ENCODE measurements at regions not wholly inside any gene's neighbourhood (a gene's known extent, or its start where the extent isn't known, plus 50 kb on each side); places are given as distances from the start of the nearest gene placed in this dataset.

GRCh38 chr6:63430985-63431519 is 111.3 kb upstream of the LGSN start:
- DNase-seq (ENCODE audit: low read depth in 2 of 2) = no peak

GRCh38 chr6:63434943-63435342 is 115.2 kb upstream of the LGSN start:
- no peak overlapping the region for H2AFZ ChIP-seq (ENCODE audit: low read length)
- H3K4me1 ChIP-seq (ENCODE audit: control insufficient read depth, extremely low read depth, insufficient read depth, low read length) = no peaks in the 10 kb centered on the region
- H3K9ac ChIP-seq (ENCODE audit: insufficient read depth, low read length) = no peak overlapping the region
- TF ChIP-seq CTCF (conservative IDR thresholded peaks at IDR 0.05 in 1 of 2, IDR thresholded peaks at IDR 0.05 in 1 of 2; ENCODE audit: low read depth in 1 of 2, low read length in 2 of 2) = no peak
- TF ChIP-seq EZH2 (IDR thresholded peaks at IDR 0.05; ENCODE audit: low read length, missing control alignments) = no peak
- no peak overlapping the region for H3K27ac ChIP-seq (ENCODE audit: insufficient read depth, low read length)
- DNase-seq (ENCODE audit: low read depth in 2 of 2) = no peak
- no peak overlapping the region for H3K4me3 ChIP-seq (replicated peaks in 1 of 4; ENCODE audit: control extremely low read depth in 1 of 4, insufficient read depth in 1 of 4, low read depth in 3 of 4, low read length in 4 of 4)
- H3K36me3 ChIP-seq (ENCODE audit: control insufficient read depth, insufficient read depth, low read length) = no peaks in the 10 kb centered on the region
- H4K20me1 ChIP-seq (ENCODE audit: control insufficient read depth, extremely low read depth, insufficient read depth, low read length) = no peaks in the 10 kb centered on the region
- no peaks in the 10 kb centered on the region for H3K27me3 ChIP-seq (ENCODE audit: control insufficient read depth, insufficient read depth, low read length)
- no peaks in the 10 kb centered on the region for H3K79me2 ChIP-seq (ENCODE audit: control insufficient read depth, insufficient read depth, low read length)
- no peaks in the 10 kb centered on the region for H3K9me3 ChIP-seq (ENCODE audit: control insufficient read depth, insufficient read depth, low read depth, low read length)
- H3K4me2 ChIP-seq (ENCODE audit: extremely low read depth, insufficient read depth, low read length) = no peak overlapping the region

More at GRCh38 chr6:63430985-63431519, 111.3 kb upstream of the LGSN start:
- no peak for TF ChIP-seq CTCF (conservative IDR thresholded peaks at IDR 0.05 in 1 of 2, IDR thresholded peaks at IDR 0.05 in 1 of 2; ENCODE audit: low read depth in 1 of 2, low read length in 2 of 2)
- TF ChIP-seq EZH2 (IDR thresholded peaks at IDR 0.05; ENCODE audit: low read length, missing control alignments) = no peak
- Histone ChIP-seq H3K4me3 (replicated peaks in 1 of 4; ENCODE audit: control extremely low read depth in 1 of 4, insufficient read depth in 1 of 4, low read depth in 3 of 4, low read length in 4 of 4) (no peak overlapping the region), H3K36me3 (ENCODE audit: control insufficient read depth, insufficient read depth, low read length) (no peaks in the 10 kb centered on the region), H3K27ac (ENCODE audit: insufficient read depth, low read length) (no peak overlapping the region), H3K4me2 (ENCODE audit: extremely low read depth, insufficient read depth, low read length) (no peak overlapping the region), H3K9me3 (ENCODE audit: control insufficient read depth, insufficient read depth, low read depth, low read length) (no peaks in the 10 kb centered on the region), H3K79me2 (ENCODE audit: control insufficient read depth, insufficient read depth, low read length) (no peaks in the 10 kb centered on the region), H4K20me1 (ENCODE audit: control insufficient read depth, extremely low read depth, insufficient read depth, low read length) (no peaks in the 10 kb centered on the region), H3K4me1 (ENCODE audit: control insufficient read depth, extremely low read depth, insufficient read depth, low read length) (no peaks in the 10 kb centered on the region), H3K27me3 (ENCODE audit: control insufficient read depth, insufficient read depth, low read length) (no peaks in the 10 kb centered on the region), H3K9ac (ENCODE audit: insufficient read depth, low read length) (no peak overlapping the region), H2AFZ (ENCODE audit: low read length) (no peak overlapping the region)

- TF ChIP-seq CTCF (conservative IDR thresholded peaks at IDR 0.05 in 1 of 2, IDR thresholded peaks at IDR 0.05 in 1 of 2; ENCODE audit: low read depth in 1 of 2, low read length in 2 of 2) (no peak), EZH2 (IDR thresholded peaks at IDR 0.05; ENCODE audit: low read length, missing control alignments) (no peak)
- H3K27ac ChIP-seq (ENCODE audit: insufficient read depth, low read length) = no peak overlapping the region
- DNase-seq (ENCODE audit: low read depth in 2 of 2) = no peak
- no peaks in the 10 kb centered on the region for H3K79me2 ChIP-seq (ENCODE audit: control insufficient read depth, insufficient read depth, low read length)
- H3K4me1 ChIP-seq (ENCODE audit: control insufficient read depth, extremely low read depth, insufficient read depth, low read length) = no peaks in the 10 kb centered on the region
- no peak overlapping the region for H2AFZ ChIP-seq (ENCODE audit: low read length)
- no peak overlapping the region for H3K9ac ChIP-seq (ENCODE audit: insufficient read depth, low read length)
- H3K27me3 ChIP-seq (ENCODE audit: control insufficient read depth, insufficient read depth, low read length) = no peaks in the 10 kb centered on the region
- H3K9me3 ChIP-seq (ENCODE audit: control insufficient read depth, insufficient read depth, low read depth, low read length) = no peaks in the 10 kb centered on the region
- H3K4me3 ChIP-seq (replicated peaks in 1 of 4; ENCODE audit: control extremely low read depth in 1 of 4, insufficient read depth in 1 of 4, low read depth in 3 of 4, low read length in 4 of 4) = no peak overlapping the region
- no peaks in the 10 kb centered on the region for H3K36me3 ChIP-seq (ENCODE audit: control insufficient read depth, insufficient read depth, low read length)
- no peaks in the 10 kb centered on the region for H4K20me1 ChIP-seq (ENCODE audit: control insufficient read depth, extremely low read depth, insufficient read depth, low read length)
- H3K4me2 ChIP-seq (ENCODE audit: extremely low read depth, insufficient read depth, low read length) = no peak overlapping the region
These were observed 116.6 kb upstream of the LGSN start for GRCh38 chr6:63436356-63436755.
